ENCODE measurements at regions not wholly inside any gene's neighbourhood (a gene's known extent, or its start where the extent isn't known, plus 50 kb on each side); places are given as distances from the start of the nearest gene placed in this dataset.
"Not testable (repeated sequence)": the region's sequence is repeated elsewhere in the genome, so short reads cannot be mapped to it uniquely, and the experiment has no call there.

DNA sequence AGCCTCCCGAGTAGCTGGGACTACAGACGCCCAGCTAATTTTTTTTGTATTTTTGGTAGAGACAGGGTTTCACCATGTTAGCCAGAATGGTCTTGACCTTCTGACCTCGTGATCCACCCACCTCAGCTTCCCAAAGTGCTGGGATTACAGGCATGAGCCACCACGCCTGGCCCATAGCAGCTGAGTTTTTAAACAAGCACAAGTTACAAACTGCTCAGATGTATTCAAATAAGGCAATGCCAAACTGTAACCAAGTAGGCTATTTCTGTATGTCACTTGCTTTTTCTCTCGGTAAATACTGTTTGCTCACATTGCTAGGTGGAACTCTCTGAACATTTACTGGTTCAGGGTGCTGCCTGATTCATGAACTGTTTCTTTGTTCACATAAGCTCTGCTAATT, 799.3 kb upstream of the NUDT12 start:
- no peak for DNase-seq (ENCODE audit: low spot score)

DNA sequence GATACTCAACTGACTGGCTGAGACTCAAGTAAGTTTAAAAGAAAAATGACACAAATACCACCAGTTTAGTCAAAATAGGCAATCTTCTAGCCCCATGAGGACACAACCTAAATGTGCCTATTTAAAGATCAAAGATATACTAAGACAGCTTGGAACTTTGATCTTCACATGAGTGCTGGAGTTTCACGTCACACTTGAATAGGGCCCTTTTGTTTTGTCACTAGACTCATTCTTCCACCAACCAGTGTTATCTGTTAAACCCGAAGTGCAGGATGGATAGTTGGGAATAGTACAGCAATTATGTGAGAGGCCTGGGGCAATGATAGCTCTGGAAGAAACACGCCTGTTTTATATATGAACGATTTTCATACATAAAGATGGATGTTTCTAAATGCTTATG, 792.8 kb upstream of the NUDT12 start:
- no peak for DNase-seq (ENCODE audit: low spot score)

DNA sequence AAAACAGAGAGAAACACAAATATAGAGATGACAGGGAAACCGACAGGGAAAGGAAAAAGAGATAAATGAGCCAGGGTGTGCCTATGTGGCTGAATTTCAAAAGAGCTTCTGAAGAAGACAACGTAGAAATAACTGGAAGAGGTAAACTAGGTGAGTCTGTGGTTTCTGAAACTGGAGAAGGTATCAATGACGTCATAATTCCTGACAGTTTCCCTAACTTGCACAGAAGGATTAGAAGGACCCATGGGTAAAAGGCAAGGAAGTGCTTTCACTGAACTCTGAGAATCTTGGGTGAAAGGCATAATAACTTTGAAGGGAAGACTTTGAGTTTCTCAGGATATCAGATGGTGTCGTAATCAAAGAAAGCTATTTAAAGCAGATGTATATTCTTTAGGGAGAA, 790.8 kb upstream of the NUDT12 start:
- DNase-seq (ENCODE audit: low spot score): no peak

DNA sequence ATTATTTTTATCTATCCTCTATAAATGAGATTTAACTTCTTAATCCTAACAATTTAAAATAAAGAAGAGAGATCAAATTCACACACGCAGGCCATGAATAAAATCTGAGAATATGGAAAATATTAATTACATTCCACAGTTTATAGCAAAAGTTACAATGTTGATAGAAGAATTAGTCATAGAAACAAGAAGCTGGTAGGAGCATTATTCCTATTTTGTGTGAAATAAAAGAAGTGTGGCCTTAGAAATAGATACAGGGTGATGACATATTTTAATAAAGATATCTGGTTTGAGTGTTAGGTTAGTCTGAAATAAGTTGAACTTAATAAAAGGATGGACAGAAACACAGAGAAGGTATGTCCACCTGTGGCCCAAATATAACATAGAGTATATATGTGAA, 790.4 kb upstream of the NUDT12 start:
- no peak for DNase-seq (ENCODE audit: low spot score)

DNA sequence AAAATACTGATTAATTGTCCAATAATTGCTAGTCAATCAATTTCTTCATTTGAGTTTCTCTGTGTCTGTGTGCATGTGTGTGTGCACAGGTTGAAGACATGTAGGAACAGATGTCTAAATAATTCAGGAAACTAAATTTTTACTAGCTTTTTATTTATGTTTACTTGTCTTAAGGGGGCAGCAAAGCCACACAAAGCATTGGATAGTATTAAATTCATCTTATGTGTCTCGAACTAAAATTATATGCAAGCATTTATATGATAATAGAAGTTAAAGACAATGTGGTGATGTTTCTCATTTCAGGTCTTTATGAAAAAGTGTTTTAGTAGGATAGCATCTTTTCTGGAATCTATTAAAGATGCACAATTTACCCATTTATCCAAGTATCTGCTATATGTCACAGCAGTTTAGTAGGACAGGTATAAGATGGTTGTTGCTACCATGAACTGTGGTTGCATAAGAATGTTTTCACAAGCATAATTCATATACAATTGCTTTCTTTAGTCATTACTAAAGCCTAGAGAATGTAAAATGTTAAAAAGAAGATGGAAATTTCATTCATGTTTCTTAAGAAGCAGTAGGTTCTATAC, 784.6 kb upstream of the NUDT12 start:
- DNase-seq (ENCODE audit: low spot score): no peak

DNA sequence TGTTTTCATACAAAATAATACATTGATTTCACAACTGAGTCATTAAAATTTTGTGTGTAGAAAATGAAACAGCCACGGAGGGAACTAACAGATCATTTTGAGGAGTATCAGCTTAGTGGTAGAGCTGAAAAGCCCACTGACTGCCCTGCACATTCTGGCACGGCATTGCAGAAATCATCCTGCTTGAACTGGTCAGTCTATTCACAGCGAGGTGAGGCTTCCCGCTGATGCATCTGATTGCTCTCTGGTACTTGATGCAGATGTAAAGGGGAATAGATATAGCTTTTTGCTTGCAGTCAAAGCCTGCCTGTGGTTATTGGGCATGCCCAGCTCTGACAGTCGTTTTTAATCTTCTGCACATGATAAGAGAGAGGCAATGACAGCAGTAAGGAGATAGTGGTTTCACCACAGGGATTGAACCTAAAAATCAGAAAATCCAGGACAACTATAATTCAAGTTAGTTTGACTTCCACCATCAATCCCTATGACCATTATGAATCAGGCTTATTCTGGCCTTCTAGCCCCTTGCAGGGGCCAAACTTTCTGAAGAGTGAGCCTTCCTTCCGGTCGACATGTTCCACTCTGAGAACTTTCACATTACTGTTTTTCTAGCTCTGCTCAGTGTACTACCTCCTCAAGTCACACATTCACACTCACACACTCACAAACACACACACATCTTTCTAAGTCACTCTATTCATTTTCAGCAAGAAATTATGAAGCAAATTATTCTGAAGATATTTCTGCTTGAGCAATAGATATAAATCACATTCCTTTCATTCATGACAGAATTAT, 782.8 kb upstream of the NUDT12 start:
- DNase-seq (ENCODE audit: low spot score): no peak

DNA sequence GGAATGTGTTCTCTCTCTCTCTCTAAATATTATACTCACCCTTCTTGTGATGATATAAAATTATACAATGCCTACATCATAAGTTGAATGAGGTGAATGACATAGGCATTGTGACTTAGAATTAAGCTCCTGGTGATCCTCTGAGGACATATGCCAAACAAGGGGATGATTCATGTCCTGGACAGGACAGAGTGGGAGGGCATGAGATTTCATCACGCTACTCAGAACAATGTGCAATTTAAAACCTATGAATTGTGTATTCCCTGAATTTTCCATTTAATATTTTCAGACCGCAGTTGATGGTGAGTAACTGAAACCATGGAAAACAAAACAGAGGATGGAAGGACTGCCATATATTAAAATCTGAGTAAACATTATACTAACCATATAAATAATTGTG, 782.2 kb upstream of the NUDT12 start:
- DNase-seq (ENCODE audit: low spot score): no peak

DNA sequence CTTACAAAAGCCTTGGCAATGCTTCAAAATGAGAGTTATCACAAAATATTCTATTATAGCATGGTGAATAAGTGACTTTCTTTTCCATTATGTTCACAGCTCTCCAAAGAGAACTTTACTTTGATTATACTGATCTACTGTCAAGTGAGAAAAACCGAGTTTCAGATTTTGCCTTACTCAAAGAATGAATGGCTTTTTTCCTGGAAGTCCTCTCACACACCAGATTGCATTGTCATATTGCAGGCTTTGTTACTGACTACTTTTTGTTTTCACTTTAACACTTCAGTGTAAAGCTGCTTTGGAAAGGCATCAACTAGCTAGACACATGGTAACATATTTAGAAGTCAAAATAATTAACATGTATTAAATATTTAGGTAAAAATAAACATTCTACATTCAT, 765.2 kb upstream of the NUDT12 start:
- no peak for DNase-seq (ENCODE audit: low spot score)

DNA sequence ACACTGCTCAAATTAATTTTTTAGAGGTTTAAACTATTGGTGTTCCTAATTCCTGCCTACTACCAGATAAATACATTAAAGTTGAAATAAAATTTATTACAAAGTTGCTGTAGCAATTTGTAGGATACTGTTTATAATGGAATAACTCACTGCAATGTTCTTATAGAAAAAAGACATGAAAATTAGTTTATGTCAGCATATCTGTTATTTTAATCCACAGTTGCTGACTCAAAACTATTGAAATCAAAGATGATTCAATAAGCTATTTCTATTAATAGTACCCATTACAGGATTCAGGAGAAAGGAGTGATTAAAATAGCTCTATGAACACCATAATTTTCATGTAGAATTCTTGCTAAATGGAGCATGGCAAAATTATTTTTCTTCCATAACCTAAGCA, 764.4 kb upstream of the NUDT12 start:
- no peak for DNase-seq (ENCODE audit: low spot score)

DNA sequence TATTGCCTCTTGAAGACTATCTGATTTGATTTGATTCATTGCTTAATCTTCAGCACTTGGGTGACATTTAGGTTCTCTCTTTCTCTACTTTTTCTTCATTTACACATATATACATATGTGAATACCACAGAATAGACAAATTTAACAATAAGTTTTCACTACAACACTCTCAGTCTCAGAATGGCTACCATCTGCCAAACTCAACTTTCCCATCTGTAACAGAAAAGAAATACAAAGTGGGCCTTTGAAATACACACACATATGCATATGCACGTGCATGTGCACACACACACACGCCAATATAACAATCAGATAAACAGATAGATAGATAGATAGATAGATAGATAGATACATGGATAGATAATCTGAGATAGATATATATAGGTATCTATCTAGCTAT, 762.8 kb upstream of the NUDT12 start:
- DNase-seq (ENCODE audit: low spot score): no peak

DNA sequence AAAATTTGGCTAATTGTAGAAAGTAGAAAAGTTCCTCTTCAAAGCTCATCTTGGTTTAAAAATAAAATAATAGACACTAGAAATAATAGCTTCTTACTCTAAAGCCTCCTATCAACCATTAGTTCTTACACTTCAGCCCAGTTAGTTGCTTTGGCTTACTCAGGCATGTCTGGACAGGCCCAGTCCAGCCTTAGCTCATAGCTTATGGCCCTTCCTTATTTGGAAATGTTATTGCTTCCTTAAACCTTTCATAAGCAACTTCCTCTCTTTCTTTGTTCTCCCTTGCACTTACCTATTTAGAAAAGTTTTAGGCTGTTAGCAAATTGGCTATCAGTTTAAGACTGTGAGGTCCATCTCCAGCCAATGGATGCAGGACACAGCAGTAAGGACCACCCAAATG, 754.1 kb upstream of the NUDT12 start:
- DNase-seq (ENCODE audit: low spot score): not testable (repeated sequence)

DNA sequence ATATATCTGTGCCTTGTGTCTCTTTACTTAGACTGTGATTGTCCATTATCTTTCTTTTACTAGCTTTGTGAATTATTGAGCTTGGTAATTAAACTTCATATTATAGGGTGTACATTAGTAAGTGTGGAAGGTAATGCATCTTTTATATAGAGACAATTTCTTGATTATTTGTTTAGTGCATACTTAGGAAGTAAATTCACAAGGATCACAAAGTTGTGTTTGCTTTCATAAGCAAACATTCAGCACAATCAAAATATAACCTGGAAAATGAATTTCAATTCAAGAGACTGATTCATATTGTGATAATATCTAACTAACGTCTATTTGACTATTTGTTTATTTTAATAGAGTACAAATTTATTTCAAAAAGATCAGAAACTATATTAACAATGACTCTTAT, 749.9 kb upstream of the NUDT12 start:
- no peak for DNase-seq (ENCODE audit: low spot score)

DNA sequence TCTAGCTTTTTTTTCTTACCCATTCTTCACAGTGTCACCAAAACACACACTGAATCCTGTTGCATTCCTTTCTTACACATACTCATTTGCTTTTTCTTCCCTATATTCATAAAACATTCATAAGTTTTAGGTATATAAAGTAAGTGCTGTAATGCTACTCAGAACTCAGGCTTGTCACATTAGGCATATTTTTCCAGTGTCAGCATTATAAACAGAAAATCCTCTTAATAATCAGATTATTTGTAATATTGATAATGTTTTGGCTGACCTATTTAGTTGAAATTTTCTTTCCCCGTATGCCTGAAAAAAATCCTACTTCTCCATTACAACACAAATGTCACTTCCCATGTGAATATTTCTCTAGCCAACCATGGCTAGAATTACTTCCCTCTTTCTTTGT, 743.0 kb upstream of the NUDT12 start:
- no peak for DNase-seq (ENCODE audit: low spot score)

DNA sequence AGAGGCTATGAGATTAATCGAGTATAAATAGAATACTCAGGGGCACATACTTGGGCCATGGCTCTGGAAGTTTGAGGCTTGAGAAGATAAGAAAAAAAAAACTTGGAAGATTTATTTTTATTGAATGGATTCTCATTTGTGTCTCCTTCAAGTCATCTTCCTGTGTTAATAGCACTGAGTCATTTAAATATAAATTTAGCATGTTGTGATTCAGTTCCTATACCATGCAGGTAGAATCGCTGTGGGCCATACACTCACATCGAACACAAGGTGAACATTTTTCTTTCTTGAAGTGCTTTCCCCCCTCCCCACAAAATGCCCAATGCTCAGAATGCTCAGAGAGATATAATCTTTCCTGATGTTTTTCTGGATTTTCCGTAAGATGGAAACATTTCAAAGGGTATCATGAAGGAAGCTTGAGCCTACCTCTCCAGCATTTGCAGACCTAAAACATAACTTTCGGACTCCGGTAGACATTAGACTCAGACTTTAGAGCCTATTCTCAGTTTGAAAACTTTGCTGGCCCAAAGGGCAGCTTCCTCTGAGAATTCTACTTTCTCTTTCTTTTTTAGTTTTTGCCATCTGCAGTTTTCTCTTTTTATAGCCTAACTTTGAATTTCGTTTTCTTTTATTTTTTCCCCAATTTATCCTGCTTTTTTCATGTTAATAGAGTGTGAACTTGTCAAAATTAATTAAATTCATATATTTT, 737.6 kb upstream of the NUDT12 start:
- DNase-seq (ENCODE audit: low spot score): no peak

DNA sequence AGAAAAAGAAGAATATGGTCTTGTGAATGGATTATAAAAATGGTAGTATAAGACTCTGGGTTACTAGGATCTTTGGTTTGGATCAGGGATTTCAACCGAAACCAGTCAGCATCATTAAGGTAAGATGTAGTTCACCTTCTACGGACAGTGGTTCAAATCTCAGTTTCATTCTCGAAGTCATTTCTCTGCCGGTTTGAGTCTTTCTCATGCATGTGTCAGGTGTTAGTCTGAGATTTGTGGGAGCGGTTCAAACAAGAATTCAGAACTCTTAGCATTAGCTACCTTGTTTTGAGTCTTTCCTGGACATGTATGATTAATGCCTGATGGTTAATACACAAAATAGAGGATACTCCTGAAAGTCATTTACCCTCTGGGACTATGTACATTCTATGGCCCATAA, 735.9 kb upstream of the NUDT12 start:
- no peak for DNase-seq (ENCODE audit: low spot score)

DNA sequence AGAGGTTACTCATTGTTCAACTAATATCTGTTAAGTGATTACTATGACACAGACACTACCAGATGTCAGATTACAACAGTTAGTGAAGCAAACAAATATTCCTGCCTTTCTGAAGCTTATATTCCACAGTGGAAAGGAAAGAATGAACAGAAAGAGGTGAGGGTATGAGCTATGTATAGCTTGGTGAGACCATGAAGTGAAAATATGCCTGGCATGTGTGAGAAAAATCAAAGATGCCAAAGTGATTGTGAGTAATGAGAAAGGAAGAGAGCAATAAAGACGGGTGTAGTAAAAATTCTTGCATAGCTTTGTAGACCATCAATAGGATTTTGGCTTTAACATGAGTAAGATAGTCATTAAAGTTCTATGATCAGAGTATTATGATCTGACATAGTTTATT, 734.5 kb upstream of the NUDT12 start:
- DNase-seq (ENCODE audit: low spot score): no peak

DNA sequence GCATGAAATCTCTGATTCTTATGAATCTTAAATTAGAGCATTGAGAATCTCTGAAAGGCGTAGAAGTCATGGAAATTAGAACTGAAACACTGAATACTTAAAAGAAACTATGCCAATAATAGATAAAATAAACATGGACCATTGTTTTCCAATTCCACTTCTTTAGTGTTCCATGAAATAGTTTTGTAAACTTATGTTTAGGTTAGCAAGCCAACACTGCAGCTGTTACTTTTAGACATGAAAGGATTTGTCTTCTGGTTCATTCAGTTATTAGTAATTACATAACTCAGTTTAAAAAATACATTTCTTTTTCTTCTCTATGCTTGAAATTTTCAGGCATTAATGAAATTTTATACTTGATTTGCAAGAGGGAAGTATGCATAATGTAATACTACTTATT, 733.4 kb upstream of the NUDT12 start:
- DNase-seq (ENCODE audit: low spot score): no peak

DNA sequence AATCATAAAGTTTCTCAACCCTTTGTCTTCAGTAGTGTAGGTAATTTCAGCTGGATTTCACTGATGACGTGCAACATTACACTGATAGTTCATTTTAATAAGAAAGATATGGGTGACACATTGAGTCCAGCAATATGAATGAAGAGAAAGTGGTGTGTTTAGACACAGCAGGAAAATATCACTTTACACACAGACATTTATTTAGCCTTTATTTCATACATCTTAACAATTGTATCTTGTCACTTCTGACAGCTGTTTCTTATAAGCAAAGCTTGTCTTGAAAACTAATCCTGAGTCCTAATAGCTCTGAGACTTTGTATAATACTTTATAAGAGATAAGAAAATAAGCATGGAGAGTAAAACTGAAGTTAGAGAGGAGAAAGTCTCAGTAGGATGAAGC, 720.5 kb upstream of the NUDT12 start:
- DNase-seq (ENCODE audit: low spot score): no peak

DNA sequence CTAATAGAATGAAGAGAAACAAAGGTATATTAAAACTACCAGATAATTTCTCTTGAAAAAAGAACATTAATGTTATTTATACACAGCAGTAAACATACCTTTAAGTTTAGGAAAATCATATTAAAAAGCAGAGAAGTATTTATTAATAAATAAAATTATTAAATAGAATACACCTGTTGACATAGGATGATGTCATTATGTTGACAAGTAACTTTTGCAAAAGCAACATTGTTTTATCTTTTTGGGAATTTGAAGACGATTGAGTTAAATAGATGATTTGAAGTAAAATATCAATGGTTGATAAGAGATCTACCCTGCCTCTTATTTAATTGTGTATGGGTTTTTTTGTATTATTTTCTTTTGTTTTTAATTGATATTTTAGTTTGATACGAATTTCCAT, 711.1 kb upstream of the NUDT12 start:
- DNase-seq (ENCODE audit: low spot score): no peak

DNA sequence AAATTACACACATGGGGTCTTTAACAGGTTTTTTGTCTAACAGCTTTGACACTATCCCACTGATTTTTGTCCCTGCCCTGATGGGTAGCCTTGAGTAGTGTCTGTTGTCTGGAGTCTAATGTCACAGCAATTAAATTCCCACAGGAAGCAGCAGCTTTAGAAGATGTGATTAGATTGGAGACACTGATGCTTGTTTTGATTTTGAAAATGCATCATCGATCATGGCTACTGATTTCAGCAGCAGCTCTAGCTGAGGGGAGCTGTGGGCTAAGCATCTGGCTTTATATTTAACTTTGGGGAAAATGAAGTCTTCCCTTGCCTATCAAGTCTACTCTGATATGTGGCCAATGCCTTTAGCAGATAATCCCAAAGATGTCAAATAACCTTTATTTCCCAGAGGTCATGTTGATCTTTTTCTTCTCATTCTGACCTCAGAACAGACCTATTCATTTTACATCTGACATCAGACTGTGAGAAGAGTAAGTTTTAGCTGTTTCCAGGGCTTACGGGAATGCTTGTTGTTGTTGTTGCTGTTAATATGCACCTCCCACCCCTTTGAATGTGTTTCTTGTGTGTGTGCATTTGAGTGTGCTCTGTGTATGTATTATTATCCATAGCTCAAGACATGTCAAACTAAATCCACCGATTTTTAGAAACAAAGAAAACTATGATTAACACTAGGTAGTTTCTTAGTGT, 704.9 kb upstream of the NUDT12 start:
- DNase-seq (ENCODE audit: low spot score): no peak

DNA sequence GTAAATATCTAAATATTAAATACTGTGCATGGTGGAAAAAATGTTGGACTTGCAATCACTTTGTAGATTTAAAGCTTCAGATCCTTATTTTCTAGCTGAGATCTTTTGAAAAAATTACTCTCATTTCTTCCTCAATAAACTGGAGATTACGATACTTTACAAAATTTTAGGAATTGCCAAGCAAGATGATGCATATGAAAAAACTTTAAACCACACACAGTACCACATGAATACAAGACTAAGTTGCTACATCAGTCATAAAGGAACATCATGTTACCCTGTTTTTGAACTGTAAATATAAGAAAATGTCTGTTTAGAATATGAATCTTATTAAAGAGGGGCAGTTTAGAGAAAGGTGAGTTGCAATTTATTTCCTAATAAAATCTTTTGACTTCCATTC, 703.6 kb upstream of the NUDT12 start:
- no peak for DNase-seq (ENCODE audit: low spot score)

DNA sequence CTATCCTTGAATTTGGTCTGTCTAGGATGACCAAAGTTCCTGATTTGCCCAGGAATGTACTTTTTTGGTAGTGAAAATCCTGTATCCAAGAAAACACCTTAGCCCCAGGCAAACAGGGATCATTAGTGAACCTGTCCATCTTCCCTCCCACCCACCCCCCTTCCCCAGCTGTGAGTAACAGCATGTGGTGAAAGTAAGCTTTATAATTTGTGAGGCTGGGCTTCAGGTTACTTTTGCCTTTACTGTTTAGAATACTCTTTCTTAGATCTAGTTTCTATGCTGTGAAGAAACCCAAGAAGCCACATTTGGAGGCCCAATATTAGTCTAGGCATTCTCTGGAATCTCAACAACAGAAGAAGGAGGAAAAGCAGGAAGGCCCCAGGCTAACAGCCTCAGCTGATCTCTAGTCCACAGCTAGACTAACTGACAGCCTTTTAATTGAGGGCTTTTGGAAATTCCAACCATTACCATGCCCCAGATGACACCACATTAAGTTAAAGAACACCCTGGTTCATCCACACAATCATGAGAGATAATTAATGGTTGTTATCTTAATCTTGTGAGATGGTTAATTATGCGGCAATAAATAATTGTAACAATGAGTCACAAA, 703.0 kb upstream of the NUDT12 start:
- no peak for DNase-seq (ENCODE audit: low spot score)
